GM21717 (cell line): ENCODE measurements at regions not wholly inside any gene's neighbourhood (a gene's known extent, or its start where the extent isn't known, plus 50 kb on each side); places are given as distances from the start of the nearest gene placed in this dataset.

Source experiments
- ATAC-seq: cut with Tn5 transposase; IDR thresholded peaks from one replicate; pipeline ENCODE4 v1.9.1; 2021; ENCODE audit warnings: mild to moderate bottlenecking, moderate library complexity; ENCODE audit not compliant: unreplicated experiment

DNA sequence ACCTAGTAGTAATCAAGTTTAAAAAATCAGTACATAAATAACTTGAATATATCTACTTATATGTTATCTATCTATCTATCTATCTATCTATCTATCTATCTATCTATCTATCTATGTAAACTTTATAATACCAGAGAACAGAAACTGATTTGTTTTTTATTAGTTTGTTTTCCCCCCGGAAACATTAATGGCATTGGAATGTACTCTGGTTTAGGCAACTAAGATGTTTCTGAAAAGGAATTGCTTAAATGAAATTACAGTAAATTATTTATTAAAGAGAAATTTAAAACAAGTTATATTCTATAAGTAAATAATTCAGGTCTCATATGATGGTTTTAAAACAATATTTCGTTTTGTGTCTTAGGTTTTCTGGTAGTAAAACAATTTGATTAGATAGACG is 681.0 kb upstream of the ADAMTS5 start:
- no peak for ATAC-seq

GRCh38 chr21:27647401-27647800 is 680.5 kb upstream of the ADAMTS5 start:
- no peak for ATAC-seq

GRCh38 chr21:27646691-27647090 is 679.8 kb upstream of the ADAMTS5 start:
- ATAC-seq = no peak

- no peak for ATAC-seq
Observed at GRCh38 chr21:27646056-27646455, 679.2 kb upstream of the ADAMTS5 start.

- no peak for ATAC-seq
Observed at GRCh38 chr21:27645285-27645684, 678.4 kb upstream of the ADAMTS5 start.

DNA sequence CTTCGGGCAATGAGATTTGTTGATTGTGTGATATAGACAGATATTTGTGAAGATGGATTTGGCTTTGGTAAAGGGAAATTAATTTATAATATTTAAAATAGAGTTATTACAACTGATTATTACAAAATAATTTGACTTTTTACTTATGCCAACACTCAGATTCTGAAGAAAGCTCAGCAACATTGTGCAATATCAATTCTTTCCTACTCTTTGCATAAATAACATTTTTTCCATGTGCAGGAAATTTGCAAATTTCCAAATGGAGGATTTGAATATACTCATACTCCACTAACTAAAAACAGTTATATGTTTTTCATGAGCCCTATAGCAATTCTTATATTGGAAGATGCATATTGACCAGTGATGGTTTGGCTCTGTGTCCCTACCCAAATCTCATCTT is 676.4 kb upstream of the ADAMTS5 start:
- ATAC-seq = no peak

GRCh38 chr21:27639286-27639685 is 672.4 kb upstream of the ADAMTS5 start:
- no peak for ATAC-seq

- no peak for ATAC-seq
Observed at GRCh38 chr21:27636656-27637055, 669.8 kb upstream of the ADAMTS5 start.

DNA sequence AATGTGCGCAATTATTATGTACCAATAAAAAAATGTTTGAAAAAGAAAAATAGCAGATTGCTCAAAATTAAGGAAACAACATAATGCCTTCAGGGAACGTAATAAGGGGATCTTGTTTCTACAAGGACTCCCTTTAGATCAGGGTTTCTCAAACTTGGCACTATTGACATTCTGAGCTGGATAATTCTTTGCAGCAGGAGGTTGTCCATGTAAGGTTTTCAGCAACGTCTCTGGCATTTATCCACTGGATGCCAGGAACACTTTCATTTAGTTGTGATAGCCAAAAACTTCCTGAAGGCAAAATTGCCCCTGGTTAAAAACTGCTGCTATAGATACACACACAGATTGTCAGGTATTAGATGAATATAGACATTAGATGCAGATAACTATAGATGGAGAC is 666.7 kb upstream of the ADAMTS5 start:
- no peak for ATAC-seq

- ATAC-seq = no peak
Observed at GRCh38 chr21:27631471-27631870, 664.6 kb upstream of the ADAMTS5 start.

DNA sequence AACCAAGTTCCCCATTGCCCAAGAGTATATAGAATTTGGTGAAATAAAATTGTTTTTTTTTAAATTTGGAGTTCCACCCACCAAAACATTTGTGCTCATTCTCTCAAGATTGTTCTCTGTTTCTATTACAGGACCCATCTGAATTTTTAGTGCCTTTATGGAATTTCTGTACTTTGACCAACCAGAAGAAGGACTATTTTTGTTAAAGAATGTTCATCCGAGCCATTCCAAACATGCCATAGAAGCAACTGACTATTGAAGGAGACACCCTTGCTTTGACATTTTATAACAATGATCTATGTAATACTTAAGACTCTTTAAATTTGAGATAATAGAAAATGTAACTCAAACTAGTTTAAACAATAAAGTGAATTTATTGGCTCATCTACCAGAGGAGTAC is 655.7 kb upstream of the ADAMTS5 start:
- no peak for ATAC-seq

GRCh38 chr21:27614231-27614630 is 647.3 kb upstream of the ADAMTS5 start:
- no peak for ATAC-seq

- ATAC-seq = no peak
Observed at GRCh38 chr21:27606422-27606821, 639.5 kb upstream of the ADAMTS5 start.

DNA sequence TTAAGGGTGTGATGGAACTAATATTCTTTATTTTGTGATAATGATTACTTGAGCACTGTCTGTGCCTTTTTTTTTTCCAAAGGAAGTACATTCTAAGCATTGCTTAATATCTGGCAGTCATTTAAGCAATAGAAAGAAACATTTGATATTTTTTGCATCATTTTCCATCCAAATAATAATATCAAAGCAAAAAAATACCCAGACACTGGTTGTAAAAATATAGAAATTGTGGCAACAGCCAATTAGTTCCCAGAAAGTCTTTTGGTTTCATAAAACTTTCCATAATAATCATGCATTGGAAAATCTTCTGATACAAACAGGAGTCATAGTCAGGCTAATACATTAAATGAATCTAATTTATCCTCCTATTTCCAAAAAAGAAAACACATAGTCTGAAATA is 629.3 kb upstream of the ADAMTS5 start:
- ATAC-seq = no peak

- ATAC-seq = no peak
Observed at GRCh38 chr21:27595716-27596115, 628.8 kb upstream of the ADAMTS5 start.

DNA sequence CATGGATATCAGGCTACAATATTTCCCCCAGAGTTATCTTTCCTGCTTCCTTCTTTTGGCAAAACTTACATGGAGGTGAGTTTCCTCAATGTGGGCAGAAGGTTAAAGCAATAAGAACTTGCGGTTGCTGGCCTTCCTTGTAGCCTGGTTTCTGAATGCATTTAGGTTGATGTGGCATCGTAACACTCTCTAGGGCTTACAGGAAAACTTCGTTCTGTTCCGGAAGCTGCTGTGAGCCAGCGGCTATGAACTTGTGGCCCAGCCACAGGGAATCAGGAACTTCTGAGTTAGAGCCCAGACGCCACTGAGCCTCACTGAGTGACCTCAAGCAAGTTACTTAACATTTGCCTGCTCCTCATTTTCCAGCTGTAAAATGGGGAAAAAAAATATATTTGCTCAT is 623.4 kb upstream of the ADAMTS5 start:
- ATAC-seq = no peak

GRCh38 chr21:27589781-27590180 is 622.9 kb upstream of the ADAMTS5 start:
- ATAC-seq = no peak

GRCh38 chr21:27586986-27587385 is 620.1 kb upstream of the ADAMTS5 start:
- ATAC-seq = no peak

DNA sequence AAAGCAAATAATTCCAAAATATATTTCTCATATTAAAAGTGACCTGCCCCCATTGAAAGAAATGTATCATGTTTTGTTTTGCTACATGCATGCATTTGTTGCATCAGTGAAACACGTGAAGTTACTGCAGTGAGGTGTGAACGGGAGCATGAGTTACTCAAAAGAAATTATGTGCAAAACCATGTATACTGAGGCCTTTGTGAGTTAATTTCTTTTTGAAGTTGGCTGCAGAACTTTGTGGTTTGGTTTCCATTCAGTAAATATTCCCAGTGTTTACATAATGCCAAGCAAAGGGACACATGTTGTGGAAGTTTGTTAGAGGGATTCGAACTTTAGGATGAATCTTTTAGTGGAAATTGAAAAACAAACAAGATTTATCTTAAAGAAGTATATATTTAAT is 619.4 kb upstream of the ADAMTS5 start:
- ATAC-seq = no peak

- no peak for ATAC-seq
Observed at GRCh38 chr21:27584256-27584655, 617.4 kb upstream of the ADAMTS5 start.

GRCh38 chr21:27582948-27583430 is 616.1 kb upstream of the ADAMTS5 start:
- no peak for ATAC-seq

DNA sequence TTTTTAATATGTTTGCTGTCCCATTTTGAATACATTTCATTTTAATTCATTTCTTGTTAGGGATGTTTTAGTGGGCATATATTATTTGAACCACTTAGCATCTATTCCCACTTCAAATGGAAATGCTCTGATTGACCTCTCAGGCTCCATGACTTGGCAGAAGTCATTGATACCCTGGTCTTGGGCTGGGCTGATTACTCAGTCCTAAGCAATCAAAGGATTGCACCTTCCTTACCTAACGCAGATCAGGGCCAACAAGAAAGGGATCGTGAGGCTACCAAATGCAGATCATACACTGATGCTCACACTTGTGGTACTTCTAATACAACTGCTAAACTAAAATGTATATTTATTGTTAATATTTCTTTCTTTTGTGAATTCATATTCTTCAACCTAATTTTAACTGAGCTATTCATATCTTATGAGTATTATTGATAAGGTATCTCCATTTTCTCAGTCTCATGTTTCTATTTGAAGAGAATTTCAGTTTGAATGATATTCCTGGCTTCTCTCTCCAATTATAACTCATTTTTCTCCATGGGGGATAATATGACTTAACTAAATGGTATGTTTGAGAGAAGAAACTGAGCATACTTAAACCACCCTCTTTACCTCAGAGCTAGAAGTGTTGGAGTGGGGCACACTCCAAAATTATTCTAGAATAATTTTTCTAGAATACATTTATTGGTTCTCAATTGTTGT is 615.5 kb upstream of the ADAMTS5 start:
- no peak for ATAC-seq

- ATAC-seq = no peak
Observed at GRCh38 chr21:27581168-27581567, 614.3 kb upstream of the ADAMTS5 start.
